ENCODE measurements at regions not wholly inside any gene's neighbourhood (a gene's known extent, or its start where the extent isn't known, plus 50 kb on each side); places are given as distances from the start of the nearest gene placed in this dataset.

GRCh38 chr18:77677536-77677935, 427.9 kb downstream of the GALR1 start:
- H3K79me2 ChIP-seq (ENCODE audit: insufficient read depth, low read length): no peaks in the 10 kb centered on the region
- H3K27ac ChIP-seq (ENCODE audit: extremely low read length, insufficient read depth, low read length): no peak overlapping the region
- intact Hi-C loops (cut with micrococcal nuclease; ENCODE audit: unreplicated experiment): no loop called here
- FAIRE-seq (no peak), DNase-seq (ENCODE audit: low spot score) (no peak), ATAC-seq (no peak)
- ChIA-PET CTCF (ENCODE audit: low intra/inter-chr PET ratio, low total read pairs) (no interaction called here), POLR2A (no interaction called here)
- H3K4me1 ChIP-seq (ENCODE audit: insufficient read depth, low read length): no peaks in the 10 kb centered on the region
- H3K36me3 ChIP-seq (replicated peaks in 1 of 2; ENCODE audit: control insufficient read depth in 1 of 2, insufficient read depth in 2 of 2, low read length in 2 of 2): no peaks in the 10 kb centered on the region
- H4K20me1 ChIP-seq (ENCODE audit: insufficient read depth, low read length): no peaks in the 10 kb centered on the region
- H3K9me3 ChIP-seq (ENCODE audit: low read length): no peaks in the 10 kb centered on the region
- 43% methylated on average over 5 of the region's 6 CpGs for WGBS (ENCODE audit: low lambda C conversion rate)
- 0 out of 5 replicates have a peak, but pooled peaks cover 2 to 4% of the 10 kb centered on the region in 2 experiments for H3K27me3 ChIP-seq (ENCODE audit: control insufficient read depth in 1 of 2, insufficient read depth in 2 of 2, low read length in 2 of 2)
- H3K4me3 ChIP-seq (replicated peaks in 1 of 3; ENCODE audit: insufficient read depth in 1 of 3, low read depth in 2 of 3, low read length in 3 of 3): no peak overlapping the region
- in situ Hi-C loops (cut with HindIII; ENCODE audit: extremely low pct_ligation_motif_present, low pct_unique_long_range_greater_than_20kb): no loop called here
- no peak overlapping the region for H2AFZ ChIP-seq (ENCODE audit: low read length)
- H3K9ac ChIP-seq (ENCODE audit: insufficient read depth, low read depth, low read length): no peak overlapping the region
- TF ChIP-seq DNMT3B (CRISPR knock-in tag; conservative IDR thresholded peaks at IDR 0.05): no peak
- no peak for TF ChIP-seq POLR2AphosphoS2 (IDR thresholded peaks at IDR 0.05; ENCODE audit: low read depth, low read length)
- no peak for TF ChIP-seq ZNF317 (CRISPR knock-in tag; IDR thresholded peaks at IDR 0.05)
- TF ChIP-seq CCDC6 (CRISPR knock-in tag; IDR thresholded peaks at IDR 0.05): no peak
- no peak for TF ChIP-seq SETDB1 (CRISPR knock-in tag; IDR thresholded peaks at IDR 0.05; ENCODE audit: borderline replicate concordance)
- TF ChIP-seq CSRNP2 (CRISPR knock-in tag; conservative IDR thresholded peaks at IDR 0.05; ENCODE audit: low read depth): no peak
- H3K4me2 ChIP-seq (ENCODE audit: low read depth, low read length): no peak overlapping the region
- no TSS peak for BruUV-seq (replicated peaks)

GRCh38 chr18:77679869-77680268, 430.2 kb downstream of the GALR1 start:
- H3K9ac ChIP-seq (ENCODE audit: insufficient read depth, low read depth, low read length): no peak overlapping the region

More at GRCh38 chr18:77679869-77680268, 430.2 kb downstream of the GALR1 start:
- Histone ChIP-seq H3K4me1 (ENCODE audit: insufficient read depth, low read length) (no peaks in the 10 kb centered on the region), H3K4me3 (replicated peaks in 1 of 3; ENCODE audit: insufficient read depth in 1 of 3, low read depth in 2 of 3, low read length in 3 of 3) (no peak overlapping the region), H3K27ac (ENCODE audit: extremely low read length, insufficient read depth, low read length) (no peak overlapping the region), H3K9me3 (ENCODE audit: low read length) (no peaks in the 10 kb centered on the region), H2AFZ (ENCODE audit: low read length) (no peak overlapping the region), H3K79me2 (ENCODE audit: insufficient read depth, low read length) (no peaks in the 10 kb centered on the region), H4K20me1 (ENCODE audit: insufficient read depth, low read length) (no peaks in the 10 kb centered on the region), H3K4me2 (ENCODE audit: low read depth, low read length) (no peak overlapping the region), H3K36me3 (replicated peaks in 1 of 2; ENCODE audit: control insufficient read depth in 1 of 2, insufficient read depth in 2 of 2, low read length in 2 of 2) (no peaks in the 10 kb centered on the region), H3K27me3 (ENCODE audit: control insufficient read depth in 1 of 2, insufficient read depth in 2 of 2, low read length in 2 of 2) (0 out of 5 replicates have a peak, but pooled peaks cover 0 to 2% of the 10 kb centered on the region in 2 experiments)
- ATAC-seq (no peak), FAIRE-seq (no peak), DNase-seq (ENCODE audit: low spot score) (no peak)
- CTCF ChIA-PET (ENCODE audit: low intra/inter-chr PET ratio, low total read pairs): no interaction called here
- in situ Hi-C loops (cut with HindIII; ENCODE audit: extremely low pct_ligation_motif_present, low pct_unique_long_range_greater_than_20kb) (no loop called here), intact Hi-C loops (cut with micrococcal nuclease; ENCODE audit: unreplicated experiment) (no loop called here)
- no TSS peak for BruUV-seq (replicated peaks)
- 13% methylated on average over 3 of the region's 3 CpGs for WGBS (ENCODE audit: low lambda C conversion rate)
- no peak for TF ChIP-seq ATF7-NPFF (CRISPR knock-in tag; IDR thresholded peaks at IDR 0.05; ENCODE audit: low read depth)
- TF ChIP-seq NR2F6 (IDR thresholded peaks at IDR 0.05): no peak
- TF ChIP-seq NR2F6 (CRISPR knock-in tag; IDR thresholded peaks at IDR 0.05): no peak
- TF ChIP-seq TRAFD1 (CRISPR knock-in tag; IDR thresholded peaks at IDR 0.05; ENCODE audit: borderline replicate concordance): no peak
- no peak for TF ChIP-seq ZNF543 (CRISPR knock-in tag; IDR thresholded peaks at IDR 0.05)
- TF ChIP-seq ZNF580 (CRISPR knock-in tag; IDR thresholded peaks at IDR 0.05; ENCODE audit: borderline replicate concordance, low read depth): no peak
- TF ChIP-seq ZNF441 (CRISPR knock-in tag; IDR thresholded peaks at IDR 0.05; ENCODE audit: borderline replicate concordance): no peak
- TF ChIP-seq DBP (CRISPR knock-in tag; IDR thresholded peaks at IDR 0.05; ENCODE audit: not compliant biosample characterization): no peak
- no peak for TF ChIP-seq ZNF446 (CRISPR knock-in tag; IDR thresholded peaks at IDR 0.05)
- POLR2A ChIA-PET: no interaction called here

Data from HepG2 (cell line).